GM19463 (cell line): ENCODE measurements at regions not wholly inside any gene's neighbourhood (a gene's known extent, or its start where the extent isn't known, plus 50 kb on each side); places are given as distances from the start of the nearest gene placed in this dataset.
"Not testable (repeated sequence)": the region's sequence is repeated elsewhere in the genome, so short reads cannot be mapped to it uniquely, and the experiment has no call there.

Experiments used
- ATAC-seq: cut with Tn5 transposase; IDR thresholded peaks from one replicate; pipeline ENCODE4 v1.9.1; 2021; ENCODE audit warnings: mild to moderate bottlenecking, moderate library complexity; ENCODE audit not compliant: unreplicated experiment

- ATAC-seq: no peak
These were observed 159.1 kb upstream of the PREP start for GRCh38 chr6:105562027-105562426.

GRCh38 chr6:105561486-105561885 lies 158.6 kb upstream of the PREP start:
- ATAC-seq: no peak

GRCh38 chr6:105560611-105561066 lies 157.8 kb upstream of the PREP start:
- peak; percentile 88 for ATAC-seq

- ATAC-seq: no peak
These were observed 154.4 kb upstream of the PREP start for GRCh38 chr6:105557291-105557690.

GRCh38 chr6:105553171-105553570 lies 150.3 kb upstream of the PREP start:
- no peak for ATAC-seq

- no peak for ATAC-seq
These were observed 148.2 kb upstream of the PREP start for GRCh38 chr6:105550955-105551620.

GRCh38 chr6:105546754-105547153 lies 143.9 kb upstream of the PREP start:
- no peak for ATAC-seq

- no peak for ATAC-seq
These were observed 143.3 kb upstream of the PREP start for GRCh38 chr6:105545947-105546731.

GRCh38 chr6:105545228-105545920 lies 142.5 kb upstream of the PREP start:
- no peak for ATAC-seq

GRCh38 chr6:105539911-105540310 lies 137.0 kb upstream of the PREP start:
- no peak for ATAC-seq

GRCh38 chr6:105537981-105538578 lies 135.2 kb upstream of the PREP start:
- ATAC-seq: no peak

- ATAC-seq: no peak
These were observed 134.1 kb upstream of the PREP start for GRCh38 chr6:105536961-105537360.

- no peak for ATAC-seq
These were observed 130.4 kb upstream of the PREP start for GRCh38 chr6:105533301-105533700.

- no peak for ATAC-seq
These were observed 123.5 kb upstream of the PREP start for GRCh38 chr6:105526225-105526872.

- no peak for ATAC-seq
These were observed 119.9 kb upstream of the PREP start for GRCh38 chr6:105522626-105523322.

- ATAC-seq: no peak
These were observed 117.1 kb upstream of the PREP start for GRCh38 chr6:105519954-105520353.

- ATAC-seq: not testable (repeated sequence)
These were observed 116.1 kb upstream of the PREP start for GRCh38 chr6:105518993-105519392.

- no peak for ATAC-seq
These were observed 112.2 kb upstream of the PREP start for GRCh38 chr6:105515054-105515453.

GRCh38 chr6:105514306-105514705 lies 111.4 kb upstream of the PREP start:
- no peak for ATAC-seq

- no peak for ATAC-seq
These were observed 108.8 kb upstream of the PREP start for GRCh38 chr6:105511639-105512038.
